ENCODE measurements at regions not wholly inside any gene's neighbourhood (a gene's known extent, or its start where the extent isn't known, plus 50 kb on each side); places are given as distances from the start of the nearest gene placed in this dataset.

DNA sequence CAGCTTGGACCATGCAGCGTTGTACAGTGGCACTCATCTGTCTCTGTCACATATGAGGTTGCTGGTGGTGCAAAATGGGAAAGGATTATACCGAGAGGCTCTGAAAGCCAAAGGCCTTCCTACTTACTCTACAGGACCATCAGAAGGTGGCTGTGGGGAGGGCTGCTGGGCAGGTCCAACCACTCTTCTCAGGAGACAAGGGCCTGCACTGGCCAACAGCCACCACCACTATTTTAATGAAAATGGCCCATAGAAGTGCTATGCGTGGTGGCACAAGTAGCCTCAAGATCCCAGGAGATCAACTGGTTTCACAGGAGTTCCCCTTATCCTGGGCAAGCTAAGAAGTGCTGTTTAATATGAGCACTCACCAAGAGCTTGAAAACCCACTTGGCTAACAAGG lies 52.3 kb downstream of the MRPL57 start:
- DNase-seq (no peak), ATAC-seq (no peak)
- no peaks in the 10 kb centered on the region for H3K4me1 Mint-ChIP-seq
- no peaks in the 10 kb centered on the region for H3K9me3 Mint-ChIP-seq
- no peaks in the 10 kb centered on the region for H3K36me3 Mint-ChIP-seq
- H3K27ac Mint-ChIP-seq, result no peak overlapping the region
- no peak overlapping the region for H3K4me3 Mint-ChIP-seq
- Histone ChIP-seq H3K27me3 (ENCODE audit: control insufficient read depth, insufficient read depth, low read length) (no peaks in the 10 kb centered on the region), H3K36me3 (ENCODE audit: control insufficient read depth, insufficient read depth, low read length) (no peaks in the 10 kb centered on the region), H3K9me3 (ENCODE audit: control insufficient read depth, insufficient read depth, low read length) (no peaks in the 10 kb centered on the region), H3K4me3 (ENCODE audit: low read length) (no peak overlapping the region), H3K4me1 (ENCODE audit: control insufficient read depth, insufficient read depth, low read length) (no peaks in the 10 kb centered on the region), H3K27ac (ENCODE audit: low read length) (no peak overlapping the region)
- intact Hi-C loops (cut with micrococcal nuclease), result no loop called here
- WGBS (ENCODE audit: insufficient coverage), result 81% methylated on average over 2 of the region's 3 CpGs
- TF ChIP-seq, protein P1, sequence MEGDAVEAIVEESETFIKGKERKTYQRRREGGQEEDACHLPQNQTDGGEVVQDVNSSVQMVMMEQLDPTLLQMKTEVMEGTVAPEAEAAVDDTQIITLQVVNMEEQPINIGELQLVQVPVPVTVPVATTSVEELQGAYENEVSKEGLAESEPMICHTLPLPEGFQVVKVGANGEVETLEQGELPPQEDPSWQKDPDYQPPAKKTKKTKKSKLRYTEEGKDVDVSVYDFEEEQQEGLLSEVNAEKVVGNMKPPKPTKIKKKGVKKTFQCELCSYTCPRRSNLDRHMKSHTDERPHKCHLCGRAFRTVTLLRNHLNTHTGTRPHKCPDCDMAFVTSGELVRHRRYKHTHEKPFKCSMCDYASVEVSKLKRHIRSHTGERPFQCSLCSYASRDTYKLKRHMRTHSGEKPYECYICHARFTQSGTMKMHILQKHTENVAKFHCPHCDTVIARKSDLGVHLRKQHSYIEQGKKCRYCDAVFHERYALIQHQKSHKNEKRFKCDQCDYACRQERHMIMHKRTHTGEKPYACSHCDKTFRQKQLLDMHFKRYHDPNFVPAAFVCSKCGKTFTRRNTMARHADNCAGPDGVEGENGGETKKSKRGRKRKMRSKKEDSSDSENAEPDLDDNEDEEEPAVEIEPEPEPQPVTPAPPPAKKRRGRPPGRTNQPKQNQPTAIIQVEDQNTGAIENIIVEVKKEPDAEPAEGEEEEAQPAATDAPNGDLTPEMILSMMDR (IDR thresholded peaks at IDR 0.05), result no peak
- peaks cover 21 to 25% of the 10 kb centered on the region in 2 donors for H3K27me3 Mint-ChIP-seq (ENCODE audit: low read depth in 2 of 2)

DNA sequence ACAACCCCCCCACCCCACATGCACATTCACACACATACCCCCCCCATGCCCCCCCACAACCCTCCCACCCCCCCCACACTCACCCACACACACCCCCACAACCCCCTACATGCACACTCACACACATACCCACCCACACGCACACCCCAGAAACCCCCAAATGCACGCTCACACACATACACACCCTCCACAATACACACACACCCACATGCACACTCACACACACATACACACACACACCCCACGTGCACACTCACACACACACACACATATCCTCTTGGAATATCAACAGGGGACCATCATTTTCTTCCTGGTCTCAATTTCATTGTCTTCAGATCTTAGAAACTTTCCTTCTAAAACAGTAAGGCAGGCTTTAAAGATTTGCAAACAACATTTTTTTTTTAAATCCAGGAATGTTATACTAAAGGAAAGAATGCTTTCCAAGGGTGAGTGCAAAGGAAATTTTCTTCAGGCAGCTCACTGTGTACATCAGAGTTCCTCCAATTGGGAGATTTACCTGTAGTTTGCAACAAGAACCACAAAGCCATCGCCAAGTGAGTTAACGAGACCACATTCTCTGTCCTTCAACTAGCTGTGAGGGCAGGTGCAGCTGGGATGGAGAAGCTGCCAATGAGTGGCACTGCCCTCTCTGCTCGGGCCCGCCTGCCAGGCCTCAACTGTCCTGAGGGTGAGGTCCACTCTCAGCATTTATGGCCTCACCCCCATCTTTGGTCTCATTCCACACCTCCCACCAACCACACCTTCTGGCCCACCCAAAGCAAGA lies 53.0 kb downstream of the MRPL57 start:
- Mint-ChIP-seq H3K36me3 (no peaks in the 10 kb centered on the region), H3K27me3 (ENCODE audit: low read depth in 2 of 2) (peaks cover 15 to 22% of the 10 kb centered on the region in 2 donors), H3K27ac (no peak overlapping the region), H3K9me3 (no peaks in the 10 kb centered on the region), H3K4me1 (no peaks in the 10 kb centered on the region), H3K4me3 (no peak overlapping the region)
- no peak for DNase-seq
- no peak overlapping the region for H3K27ac ChIP-seq (ENCODE audit: low read length)
- no peaks in the 10 kb centered on the region for H3K9me3 ChIP-seq (ENCODE audit: control insufficient read depth, insufficient read depth, low read length)
- no peak overlapping the region for H3K4me3 ChIP-seq (ENCODE audit: low read length)
- TF ChIP-seq, protein P1 (IDR thresholded peaks at IDR 0.05), result no peak
- no peaks in the 10 kb centered on the region for H3K36me3 ChIP-seq (ENCODE audit: control insufficient read depth, insufficient read depth, low read length)
- H3K4me1 ChIP-seq (ENCODE audit: control insufficient read depth, insufficient read depth, low read length), result no peaks in the 10 kb centered on the region
- ATAC-seq, result no peak
- intact Hi-C loops (cut with micrococcal nuclease), result no loop called here
- WGBS (ENCODE audit: insufficient coverage), result 78% methylated on average over 7 of the region's 7 CpGs
- no peaks in the 10 kb centered on the region for H3K27me3 ChIP-seq (ENCODE audit: control insufficient read depth, insufficient read depth, low read length)

DNA sequence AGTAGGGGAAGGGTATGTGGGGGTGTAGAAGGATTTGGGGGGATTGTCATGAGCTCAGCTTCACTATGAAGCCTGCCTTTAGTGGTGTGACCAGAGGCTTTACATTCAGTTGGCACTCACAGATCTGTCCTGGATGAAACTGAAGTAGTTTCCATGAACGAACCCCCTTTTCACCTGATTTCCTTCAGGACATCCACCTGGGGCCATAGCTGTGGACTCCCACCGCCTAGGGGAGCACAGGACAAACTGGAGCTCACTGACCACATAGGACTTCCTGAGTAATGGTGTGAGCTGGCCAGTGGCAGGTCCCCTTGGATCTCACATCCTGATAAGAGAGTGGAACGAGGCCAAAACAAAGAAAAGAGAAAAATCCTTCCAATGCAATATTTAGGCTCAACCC lies 54.1 kb downstream of the MRPL57 start:
- intact Hi-C loops (cut with micrococcal nuclease), result no loop called here
- Mint-ChIP-seq H3K9me3 (no peaks in the 10 kb centered on the region), H3K36me3 (no peaks in the 10 kb centered on the region), H3K27me3 (ENCODE audit: low read depth in 2 of 2) (peaks cover 11 to 14% of the 10 kb centered on the region in 2 donors), H3K4me1 (no peaks in the 10 kb centered on the region), H3K27ac (no peak overlapping the region), H3K4me3 (no peak overlapping the region)
- DNase-seq, result no peak
- whole genome bisulfite sequencing (ENCODE audit: insufficient coverage), result 74% methylated on average over 3 of the region's 3 CpGs
- H3K4me3 ChIP-seq (ENCODE audit: low read length), result no peak overlapping the region
- no peaks in the 10 kb centered on the region for H3K36me3 ChIP-seq (ENCODE audit: control insufficient read depth, insufficient read depth, low read length)
- no peak for ATAC-seq
- H3K9me3 ChIP-seq (ENCODE audit: control insufficient read depth, insufficient read depth, low read length), result no peaks in the 10 kb centered on the region
- H3K27me3 ChIP-seq (ENCODE audit: control insufficient read depth, insufficient read depth, low read length), result no peaks in the 10 kb centered on the region
- H3K4me1 ChIP-seq (ENCODE audit: control insufficient read depth, insufficient read depth, low read length), result no peaks in the 10 kb centered on the region
- TF ChIP-seq, protein P1 (IDR thresholded peaks at IDR 0.05), result no peak
- H3K27ac ChIP-seq (ENCODE audit: low read length), result no peak overlapping the region

DNA sequence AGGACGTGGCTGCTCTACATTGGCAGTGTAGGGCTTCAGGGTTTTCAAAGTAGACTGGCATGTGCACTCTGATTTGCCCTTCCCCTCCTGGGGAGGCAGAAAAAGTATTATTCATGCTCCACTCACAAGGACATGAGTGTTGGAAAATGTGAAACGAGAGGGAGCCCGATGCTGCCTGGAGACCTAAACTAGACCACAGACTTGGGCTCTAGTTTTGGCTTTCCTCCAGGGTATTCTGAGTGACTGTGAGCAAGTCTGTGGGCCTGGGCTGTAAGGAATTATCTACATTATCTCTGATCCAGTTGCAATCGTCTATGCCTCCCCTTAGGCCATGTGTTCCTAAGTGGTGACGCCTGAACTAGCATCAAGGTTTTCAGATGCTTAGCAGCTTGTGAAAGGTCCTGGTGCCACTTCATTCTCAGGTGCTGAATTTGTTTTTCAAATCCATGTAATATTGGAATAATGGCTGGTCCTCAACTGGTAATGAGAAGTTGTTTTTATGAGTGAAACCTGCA lies 55.0 kb downstream of the MRPL57 start:
- Mint-ChIP-seq H3K4me3 (no peak overlapping the region), H3K9me3 (no peaks in the 10 kb centered on the region)
- WGBS (ENCODE audit: insufficient coverage), result 74% methylated on average over 5 of the region's 5 CpGs

More for the DNA sequence above, 55.0 kb downstream of the MRPL57 start:
- H3K27ac ChIP-seq (ENCODE audit: low read length), result no peak overlapping the region
- H3K4me1 ChIP-seq (ENCODE audit: control insufficient read depth, insufficient read depth, low read length), result no peaks in the 10 kb centered on the region
- no peaks in the 10 kb centered on the region for H3K36me3 ChIP-seq (ENCODE audit: control insufficient read depth, insufficient read depth, low read length)
- ATAC-seq, result no peak
- no peak for DNase-seq
- intact Hi-C loops (cut with micrococcal nuclease), result no loop called here
- no peak overlapping the region for H3K4me3 ChIP-seq (ENCODE audit: low read length)
- Mint-ChIP-seq H3K4me1 (no peaks in the 10 kb centered on the region), H3K27ac (no peak overlapping the region), H3K27me3 (ENCODE audit: low read depth in 2 of 2) (peaks cover 1 to 7% of the 10 kb centered on the region in 2 donors), H3K36me3 (no peaks in the 10 kb centered on the region)
- no peaks in the 10 kb centered on the region for H3K9me3 ChIP-seq (ENCODE audit: control insufficient read depth, insufficient read depth, low read length)
- TF ChIP-seq, protein P1 (IDR thresholded peaks at IDR 0.05), result no peak
- H3K27me3 ChIP-seq (ENCODE audit: control insufficient read depth, insufficient read depth, low read length), result no peaks in the 10 kb centered on the region

Measured in natural killer cell (primary cell).